Middle frontal gyrus (tissue), 1 donor: ENCODE measurements at regions not wholly inside any gene's neighbourhood (a gene's known extent, or its start where the extent isn't known, plus 50 kb on each side); places are given as distances from the start of the nearest gene placed in this dataset.

Experiments
- DNase-seq: peaks from one replicate; pipeline ENCODE4 v3.0.0-alpha.2; 2015; ENCODE audit warnings: low spot score; ENCODE audit errors: extremely low spot score

GRCh38 chr2:34475156-34475555, 876.1 kb upstream of the FAM98A start:
- DNase-seq = no peak

- no peak for DNase-seq
Observed at GRCh38 chr2:34474646-34475045, 875.5 kb upstream of the FAM98A start.

- no peak for DNase-seq
Observed at GRCh38 chr2:34447097-34447496, 848.0 kb upstream of the FAM98A start.

GRCh38 chr2:34423301-34423700, 824.2 kb upstream of the FAM98A start:
- DNase-seq = no peak

GRCh38 chr2:34419856-34420255, 820.8 kb upstream of the FAM98A start:
- DNase-seq = no peak

GRCh38 chr2:34416856-34417255, 817.8 kb upstream of the FAM98A start:
- no peak for DNase-seq

GRCh38 chr2:34414856-34415255, 815.8 kb upstream of the FAM98A start:
- no peak for DNase-seq

- DNase-seq = no peak
Observed at GRCh38 chr2:34408100-34408499, 809.0 kb upstream of the FAM98A start.

GRCh38 chr2:34403512-34403911, 804.4 kb upstream of the FAM98A start:
- no peak for DNase-seq

- no peak for DNase-seq
Observed at GRCh38 chr2:34402376-34402775, 803.3 kb upstream of the FAM98A start.

GRCh38 chr2:34401186-34401585, 802.1 kb upstream of the FAM98A start:
- DNase-seq = no peak

GRCh38 chr2:34388446-34388845, 789.3 kb upstream of the FAM98A start:
- DNase-seq = no peak

GRCh38 chr2:34387536-34387935, 788.4 kb upstream of the FAM98A start:
- DNase-seq = no peak

- no peak for DNase-seq
Observed at GRCh38 chr2:34379586-34379985, 780.5 kb upstream of the FAM98A start.

- no peak for DNase-seq
Observed at GRCh38 chr2:34373586-34374233, 774.6 kb upstream of the FAM98A start.

- no peak for DNase-seq
Observed at GRCh38 chr2:34372967-34373366, 773.9 kb upstream of the FAM98A start.

- DNase-seq = no peak
Observed at GRCh38 chr2:34371711-34372110, 772.6 kb upstream of the FAM98A start.

- no peak for DNase-seq
Observed at GRCh38 chr2:34368304-34368703, 769.2 kb upstream of the FAM98A start.

- no peak for DNase-seq
Observed at GRCh38 chr2:34365932-34366331, 766.8 kb upstream of the FAM98A start.

GRCh38 chr2:34365512-34365911, 766.4 kb upstream of the FAM98A start:
- DNase-seq = no peak

GRCh38 chr2:34353509-34354113, 754.5 kb upstream of the FAM98A start:
- no peak for DNase-seq

- DNase-seq = no peak
Observed at GRCh38 chr2:34349527-34349926, 750.4 kb upstream of the FAM98A start.

- DNase-seq = no peak
Observed at GRCh38 chr2:34345030-34345429, 745.9 kb upstream of the FAM98A start.
